GM18520 (cell line): ENCODE measurements at regions not wholly inside any gene's neighbourhood (a gene's known extent, or its start where the extent isn't known, plus 50 kb on each side); places are given as distances from the start of the nearest gene placed in this dataset.

Experiments used
- ATAC-seq: cut with Tn5 transposase; IDR thresholded peaks from one replicate; pipeline ENCODE4 v1.9.1; 2021; ENCODE audit not compliant: unreplicated experiment

DNA sequence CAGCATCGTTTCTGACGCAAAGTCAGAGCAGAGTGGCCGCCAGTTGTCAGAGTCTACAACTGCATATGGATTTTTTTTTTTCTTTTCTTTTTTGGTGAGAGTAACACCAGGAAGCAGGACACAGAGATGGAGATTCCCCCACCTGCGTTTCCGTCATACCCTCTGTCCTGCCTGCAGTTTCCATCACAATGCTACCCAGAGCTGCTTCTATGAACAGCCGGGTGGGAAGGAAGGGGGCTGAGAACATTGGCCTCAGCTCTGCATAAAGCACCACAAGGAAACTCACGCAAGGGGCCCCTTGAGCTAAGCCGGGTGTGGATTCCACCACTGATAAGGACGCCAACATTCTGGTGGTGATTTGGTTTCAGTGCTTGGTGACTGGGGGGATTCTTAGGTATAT lies 183.5 kb upstream of the AFDN start:
- ATAC-seq, result no peak

DNA sequence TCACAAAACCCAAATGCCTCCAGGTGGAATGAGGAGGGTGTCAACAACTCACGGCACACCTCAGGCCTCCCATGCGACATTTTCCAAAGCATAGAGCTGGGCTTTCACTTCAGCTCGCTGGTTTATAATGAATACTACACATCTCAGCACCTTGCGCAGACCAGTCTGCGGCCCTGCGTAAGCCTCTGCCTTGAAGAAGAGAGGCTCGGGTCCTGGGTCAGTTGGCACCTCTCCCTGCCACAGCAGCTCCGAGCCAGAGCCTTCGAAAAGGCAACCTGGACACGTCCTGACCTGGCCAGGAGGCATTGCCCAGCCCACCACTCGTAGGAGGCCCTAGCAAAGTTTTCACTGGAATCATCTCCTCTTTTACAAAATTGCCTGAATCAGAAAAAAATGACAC lies 183.0 kb upstream of the AFDN start:
- no peak for ATAC-seq

DNA sequence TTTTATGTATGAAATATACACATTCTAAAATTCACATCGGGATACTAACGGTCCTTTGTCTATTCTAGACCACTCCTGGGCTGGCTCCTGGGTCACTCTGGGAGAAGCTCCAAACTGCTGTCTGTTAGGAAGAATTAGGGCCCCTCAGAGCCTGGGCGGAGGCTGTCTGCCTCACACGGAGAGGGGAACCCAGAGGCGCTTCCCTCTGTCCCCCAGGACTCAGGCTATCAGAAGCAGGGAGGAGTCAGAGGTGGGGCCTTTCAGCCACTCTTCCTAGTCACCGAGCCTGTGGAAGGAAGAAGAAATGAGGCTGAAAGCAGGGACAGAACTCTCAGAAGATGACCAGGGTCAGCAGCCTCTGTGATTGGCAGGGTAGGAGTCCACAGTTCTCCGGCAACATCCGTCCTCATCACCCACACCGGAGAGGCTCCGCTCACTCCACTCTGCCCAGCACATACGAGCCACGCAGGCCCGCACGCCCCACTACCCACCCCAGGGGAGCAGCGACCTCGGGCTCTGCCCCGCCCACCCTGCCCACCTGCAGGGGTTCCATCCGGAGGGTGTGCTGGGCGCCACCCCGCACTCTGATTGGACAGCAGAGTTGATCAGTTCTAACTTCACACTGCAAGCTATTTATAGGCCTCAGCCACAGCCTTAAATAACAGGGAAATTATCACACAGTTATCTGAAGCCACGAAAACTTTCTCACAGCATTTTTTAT lies 182.1 kb upstream of the AFDN start:
- ATAC-seq, result no peak

DNA sequence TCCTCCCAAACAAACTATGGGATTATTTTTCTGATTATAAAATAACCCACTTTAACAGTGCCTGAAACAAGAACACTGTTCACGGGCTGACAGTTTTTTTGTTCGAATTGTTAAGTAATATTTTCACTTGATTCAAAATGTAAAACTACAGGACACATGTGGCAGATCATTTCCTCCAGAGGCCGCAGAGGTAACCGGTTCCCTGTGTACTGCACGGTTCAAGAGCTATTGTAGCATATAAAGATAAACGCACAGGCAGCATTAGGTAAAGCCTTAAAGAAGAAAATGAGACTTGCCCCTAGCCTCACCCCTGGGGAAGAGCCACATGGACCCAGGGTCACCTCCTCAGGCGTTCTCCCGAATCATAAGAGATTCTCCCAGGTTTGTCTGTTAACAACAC lies 181.3 kb upstream of the AFDN start:
- no peak for ATAC-seq

DNA sequence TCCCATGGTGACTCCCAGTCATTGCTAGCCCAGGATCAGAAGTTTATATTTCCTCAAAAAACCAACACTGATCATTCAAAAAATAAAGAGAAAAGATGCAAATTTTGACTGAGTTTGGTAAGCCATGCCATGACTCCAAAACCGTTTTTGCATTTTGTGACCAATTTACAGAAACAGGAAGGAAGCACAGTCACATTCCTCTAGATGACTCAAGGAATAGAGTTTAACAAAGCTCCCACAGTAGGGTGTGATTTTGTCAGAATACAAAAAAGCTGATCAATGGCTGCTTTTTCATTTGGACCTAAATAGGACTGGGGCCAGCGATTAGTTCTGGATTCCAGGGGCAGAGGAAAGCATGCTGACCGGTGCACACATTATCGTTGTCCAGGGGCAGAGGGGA lies 179.4 kb upstream of the AFDN start:
- no peak for ATAC-seq

DNA sequence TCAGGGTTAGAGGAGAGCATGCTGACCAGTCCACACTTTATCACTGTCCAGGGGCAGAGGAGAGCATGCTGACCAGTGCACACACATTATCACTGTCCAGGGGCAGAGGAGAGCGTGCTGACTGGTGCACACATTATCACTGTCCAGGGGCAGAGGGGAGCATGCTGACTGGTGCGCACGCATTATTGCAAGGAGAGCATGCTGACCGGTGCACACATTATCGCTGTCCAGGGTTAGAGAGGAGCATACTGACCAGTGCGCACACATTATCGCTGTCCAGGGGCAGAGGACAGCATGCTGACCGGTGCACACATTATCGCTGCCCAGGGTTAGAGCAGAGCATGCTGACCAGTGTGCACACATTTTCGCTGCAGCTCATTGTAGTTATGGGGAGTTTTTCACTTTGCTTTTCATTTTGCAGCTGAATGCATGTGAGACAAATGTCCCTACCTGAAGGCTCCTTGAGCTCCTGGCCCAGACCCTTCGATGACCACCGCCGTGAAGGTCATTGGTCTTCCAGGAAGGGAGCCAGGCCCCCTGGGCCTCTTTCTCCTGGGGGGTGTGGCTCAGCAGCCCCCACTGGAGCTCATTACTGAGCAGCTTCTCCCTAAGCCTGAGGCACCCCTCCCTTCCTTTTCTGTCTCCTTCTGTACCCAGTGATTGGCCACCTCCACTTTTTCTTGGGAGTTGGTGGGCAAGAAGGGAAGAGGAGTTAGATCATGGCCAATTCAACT lies 178.8 kb upstream of the AFDN start:
- no peak for ATAC-seq

DNA sequence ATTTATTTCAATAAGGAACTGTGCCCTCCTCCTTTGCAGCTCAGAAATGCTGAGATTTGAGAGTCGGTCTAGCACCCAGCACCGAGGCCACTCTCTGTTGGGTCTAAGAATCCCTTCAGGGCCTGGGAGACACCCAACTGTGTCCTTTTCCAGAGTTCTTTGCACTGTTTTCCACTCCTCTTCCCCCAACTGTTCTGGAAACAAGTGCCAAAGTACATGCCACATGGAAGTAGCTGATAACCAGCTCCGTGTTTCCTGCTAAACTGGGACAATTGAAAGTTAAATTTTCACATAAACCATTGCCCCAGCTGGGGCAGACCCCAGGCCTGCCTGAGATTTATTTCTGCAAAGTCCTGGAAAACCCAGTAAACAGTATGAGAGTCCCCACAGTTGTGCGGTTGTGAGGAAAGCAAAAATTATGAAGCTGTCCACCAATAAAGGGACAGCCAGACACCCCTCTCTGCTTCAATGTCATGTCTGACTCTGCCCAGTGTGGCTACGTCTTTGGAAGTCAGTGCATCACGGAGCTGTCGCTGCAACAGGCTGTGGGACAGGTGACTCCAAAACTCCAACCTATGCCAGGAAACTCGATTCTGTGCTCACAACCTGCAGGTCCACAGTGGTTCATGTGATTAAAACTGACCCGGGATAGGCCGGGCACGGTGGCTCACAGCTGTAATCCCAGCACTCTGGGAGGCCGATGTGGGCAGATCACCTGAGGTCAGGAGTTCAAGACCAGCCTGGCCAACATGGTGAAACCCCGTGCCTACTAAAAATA lies 178.0 kb upstream of the AFDN start:
- no peak for ATAC-seq

DNA sequence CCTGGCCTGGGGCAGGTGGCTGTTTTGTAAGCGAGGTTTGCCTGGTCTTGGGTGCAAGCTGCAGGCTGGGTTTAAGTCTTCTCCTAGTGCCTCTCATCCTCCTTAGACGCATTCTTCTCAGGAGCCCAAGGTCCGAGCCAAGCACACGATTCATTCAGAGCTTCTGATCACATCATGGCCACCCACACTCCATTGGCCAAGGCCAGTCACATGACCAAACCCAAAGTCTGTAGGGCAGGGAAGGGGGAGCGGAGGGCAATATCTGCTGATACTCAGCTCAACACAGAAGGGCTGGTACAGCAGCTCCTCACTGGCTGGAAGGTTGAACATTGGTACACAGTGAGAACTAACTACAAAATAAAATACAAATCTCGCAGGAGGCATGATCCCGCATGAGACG lies 177.2 kb upstream of the AFDN start:
- ATAC-seq, result no peak

DNA sequence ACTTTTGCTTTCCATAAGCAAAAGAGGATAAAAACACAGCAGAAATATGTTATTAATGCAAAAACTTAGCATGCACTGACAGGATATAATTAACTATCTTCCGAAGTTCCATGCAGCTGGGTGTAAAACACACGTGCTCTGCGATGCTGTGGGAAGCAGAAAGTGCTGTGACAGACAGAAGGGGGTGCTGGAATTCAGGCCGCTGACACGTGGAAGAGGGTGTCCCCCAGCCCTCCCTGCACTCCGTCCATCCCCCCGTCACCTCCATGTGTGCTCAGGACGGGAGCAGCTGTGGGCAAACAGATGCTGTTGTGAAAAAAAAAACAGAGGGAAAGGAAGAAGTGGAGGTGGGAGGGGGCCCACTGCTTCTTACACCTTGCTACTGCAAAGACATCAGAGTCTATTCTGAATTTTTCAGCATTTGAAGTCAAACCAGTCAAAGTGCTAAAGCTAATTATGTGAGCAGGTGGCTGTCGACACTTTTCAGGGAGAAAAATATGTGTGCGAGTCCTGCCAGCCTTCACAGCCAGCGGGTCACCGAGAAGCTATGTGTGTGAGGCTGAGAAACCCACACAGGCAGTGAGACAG lies 175.9 kb upstream of the AFDN start:
- ATAC-seq, result no peak

DNA sequence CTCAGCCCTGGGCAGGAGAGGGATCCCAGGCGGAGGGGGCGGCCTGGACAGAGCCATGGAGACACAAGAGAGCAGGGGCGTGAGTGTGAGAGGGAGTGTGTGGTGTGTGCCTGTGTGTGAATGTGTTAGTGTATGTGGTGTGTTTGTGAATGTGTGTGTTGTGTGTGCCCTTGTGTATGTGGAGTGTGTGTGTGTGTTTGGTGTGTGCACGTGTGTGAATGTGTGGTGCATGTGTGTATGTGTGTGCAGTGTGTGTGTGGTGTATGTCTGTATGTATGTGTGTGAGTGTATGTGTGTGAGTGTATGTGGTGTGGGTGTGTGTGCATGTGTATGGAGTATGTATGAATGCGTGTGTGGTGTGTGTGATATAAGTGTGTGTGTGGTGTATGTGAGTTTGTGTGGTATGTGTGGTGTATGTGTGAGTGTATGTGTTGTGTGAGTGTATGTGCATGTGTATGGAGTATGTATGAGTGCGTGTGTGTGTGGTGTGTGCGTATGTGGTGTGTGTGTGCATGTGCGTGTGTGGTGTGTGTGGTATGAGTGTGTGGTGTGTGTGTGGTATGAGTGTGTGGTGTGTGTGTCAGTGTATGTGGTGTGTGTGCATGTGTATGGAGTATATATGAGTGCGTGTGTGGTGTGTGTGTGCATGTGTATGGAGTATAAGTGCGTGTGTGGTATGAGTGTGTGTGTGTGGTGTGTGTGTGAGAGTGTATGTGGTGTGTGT lies 175.2 kb upstream of the AFDN start:
- ATAC-seq, result no peak

DNA sequence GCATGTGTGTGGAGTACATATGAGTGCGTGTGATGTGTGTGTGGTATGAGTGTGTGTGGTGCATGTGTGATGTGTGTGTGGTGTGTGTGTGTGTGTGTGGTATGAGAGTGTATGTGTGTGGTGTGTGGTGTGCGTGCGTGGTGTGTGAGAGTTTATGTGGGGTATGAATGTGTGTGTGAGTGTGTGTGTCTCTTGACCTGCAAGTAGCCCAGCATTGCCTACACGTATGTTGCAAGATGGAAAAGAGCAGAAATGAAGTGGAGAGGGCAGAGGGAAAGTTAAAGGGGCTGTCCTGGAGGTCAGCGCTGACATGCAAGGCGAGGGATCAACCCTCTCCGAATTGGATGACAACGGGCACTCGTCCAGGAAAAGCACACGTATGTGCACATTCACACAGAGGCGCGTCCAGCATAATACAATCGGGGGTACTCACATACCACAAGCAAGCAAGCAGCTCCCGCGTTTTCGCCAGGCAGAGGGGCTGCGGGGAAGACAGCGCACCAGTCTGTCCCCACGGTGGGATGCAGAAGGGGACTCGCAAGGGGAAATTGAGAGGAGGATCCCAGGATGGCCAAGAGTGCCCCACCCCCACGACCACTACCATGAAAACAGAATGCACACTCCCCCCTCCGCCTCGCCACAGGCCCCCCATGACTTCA lies 174.5 kb upstream of the AFDN start:
- no peak for ATAC-seq

DNA sequence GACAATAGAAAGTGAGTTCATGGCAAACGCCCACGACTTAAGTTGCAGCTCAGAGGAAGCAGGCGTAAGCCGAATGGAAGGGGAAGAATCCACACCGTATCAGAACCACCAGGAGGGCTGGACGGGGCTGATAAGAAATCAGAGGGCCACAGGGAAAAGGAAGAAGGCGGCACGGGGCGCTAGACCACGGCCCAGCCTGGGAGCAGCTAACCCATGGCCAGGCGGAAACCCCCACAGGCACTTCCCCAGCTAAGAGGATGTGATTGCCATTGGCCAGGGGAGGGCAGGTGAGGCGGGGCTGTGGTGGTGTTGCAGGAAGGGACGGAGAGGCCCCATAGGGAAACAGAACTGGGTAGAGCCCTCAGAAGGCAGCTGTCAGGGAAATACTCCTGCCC lies 174.0 kb upstream of the AFDN start:
- ATAC-seq, result no peak

DNA sequence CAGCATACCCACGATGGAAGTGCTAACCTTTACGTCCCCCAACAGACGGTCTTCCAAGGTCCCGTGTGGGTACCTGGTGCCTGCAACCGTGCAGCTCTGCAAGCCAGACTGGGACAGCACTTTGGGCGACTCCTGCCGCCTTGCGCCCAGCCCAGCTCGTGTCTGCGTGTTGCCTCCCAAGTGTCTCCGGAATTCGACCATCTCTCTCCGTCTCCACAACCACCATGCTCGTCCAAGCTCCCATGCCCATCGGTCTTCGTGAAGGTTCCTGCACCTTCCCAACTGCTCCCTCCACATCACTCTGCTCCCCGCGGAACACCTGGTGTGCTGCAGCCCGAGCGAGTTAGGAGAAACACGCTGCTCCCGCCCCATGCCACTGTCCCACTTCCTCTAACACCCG lies 173.2 kb upstream of the AFDN start:
- no peak for ATAC-seq

DNA sequence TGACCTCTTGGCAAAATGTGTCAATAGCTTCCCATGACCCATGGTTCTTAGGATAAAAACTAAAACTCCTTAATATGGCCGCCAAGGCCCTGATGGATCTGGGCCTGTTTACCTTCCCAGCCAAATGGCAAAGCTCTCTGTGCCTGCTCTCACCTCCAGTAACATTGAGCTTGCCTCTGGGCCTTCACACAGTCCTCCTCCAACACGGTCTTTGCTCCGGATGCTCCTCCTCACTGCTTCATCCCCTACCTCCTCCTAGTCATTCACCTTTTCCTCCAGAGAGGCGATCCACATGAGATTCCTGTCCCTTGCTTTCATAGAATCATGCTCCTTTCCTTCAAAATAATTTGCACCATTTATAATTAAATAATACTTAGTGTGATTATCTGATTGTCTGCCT lies 172.3 kb upstream of the AFDN start:
- no peak for ATAC-seq

DNA sequence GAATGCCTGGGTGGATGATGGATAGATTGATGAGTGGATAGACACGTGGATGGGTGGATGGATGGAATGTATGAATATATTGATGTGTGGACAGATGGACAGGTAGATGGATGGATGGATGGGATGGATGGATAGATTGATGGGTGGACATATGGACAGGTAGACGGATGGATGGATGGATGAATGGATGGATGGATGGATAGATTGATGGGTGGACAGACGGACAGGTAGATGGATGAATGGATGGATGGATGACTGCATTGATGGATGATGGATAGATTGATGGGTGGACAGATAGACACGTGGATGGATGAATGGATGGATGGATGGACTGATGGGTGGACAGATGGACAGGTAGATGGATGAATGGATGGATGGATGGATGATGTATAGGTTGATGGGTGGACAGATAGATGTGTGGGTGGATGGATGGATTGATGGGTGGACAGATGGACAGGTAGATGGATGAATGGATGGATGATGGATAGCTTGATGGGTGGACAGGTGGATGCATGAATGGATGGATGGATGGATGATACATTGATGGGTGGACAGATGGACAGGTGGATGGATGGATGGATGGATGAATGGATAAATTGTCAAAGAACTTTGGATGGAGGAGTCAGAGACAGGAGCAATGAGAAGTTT lies 171.4 kb upstream of the AFDN start:
- no peak for ATAC-seq

DNA sequence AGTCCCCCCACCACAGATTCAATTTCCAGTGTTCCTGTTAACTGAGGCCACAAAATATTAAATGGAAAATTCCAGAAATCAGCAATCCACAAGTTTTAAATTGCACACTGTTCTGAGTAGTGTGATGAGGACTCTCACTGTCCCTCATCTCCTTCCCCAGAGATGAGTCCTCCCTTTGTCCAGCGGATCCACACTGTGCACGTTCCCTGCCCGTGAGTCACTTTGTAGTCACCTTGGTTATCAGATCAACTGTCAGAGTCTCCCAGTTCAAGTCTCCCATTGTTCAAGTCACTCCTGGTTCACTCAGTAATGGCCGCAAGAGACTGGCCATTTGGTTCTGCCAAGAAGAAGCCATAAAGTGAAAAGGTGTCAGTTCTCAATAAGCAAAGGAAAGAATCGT lies 168.6 kb upstream of the AFDN start:
- no peak for ATAC-seq

DNA sequence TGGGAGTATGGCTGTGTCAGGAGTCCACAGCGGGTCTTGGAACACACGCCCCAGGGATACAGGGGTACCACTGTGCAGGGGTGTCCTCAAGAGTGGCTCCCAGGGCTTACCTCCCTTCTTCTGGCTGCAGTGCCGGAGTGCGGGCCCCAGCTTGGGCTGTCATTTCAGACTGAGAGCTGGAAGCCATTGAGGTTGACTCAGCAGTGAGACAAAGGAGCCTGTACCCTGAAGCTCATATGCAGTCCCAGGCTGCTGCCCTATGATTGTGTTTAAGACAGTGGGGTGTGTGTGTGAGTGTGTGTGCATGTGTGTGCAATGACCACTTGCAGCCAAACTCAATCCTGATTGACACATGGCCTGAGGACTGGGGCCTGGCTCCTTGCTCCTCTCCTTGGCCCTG lies 167.7 kb upstream of the AFDN start:
- ATAC-seq, result no peak

DNA sequence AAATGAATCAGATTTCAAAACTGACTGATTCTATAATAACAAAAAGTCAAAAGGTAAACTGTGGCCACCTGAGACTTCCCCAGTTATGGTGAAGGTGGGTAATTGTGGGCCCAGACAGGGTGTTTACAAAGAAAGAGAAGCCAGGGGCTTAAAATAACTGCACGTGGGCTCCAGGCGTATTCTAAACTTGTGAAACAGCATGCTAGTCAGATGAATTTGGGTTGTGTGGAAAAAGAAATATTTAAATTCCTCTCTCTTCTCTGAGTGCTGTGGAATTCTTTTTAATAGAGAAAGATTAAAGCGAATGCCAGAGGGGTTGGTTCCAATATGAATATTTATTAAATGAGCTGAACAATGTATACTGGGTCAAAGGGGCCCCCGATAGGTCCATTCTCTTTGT lies 166.3 kb upstream of the AFDN start:
- no peak for ATAC-seq

DNA sequence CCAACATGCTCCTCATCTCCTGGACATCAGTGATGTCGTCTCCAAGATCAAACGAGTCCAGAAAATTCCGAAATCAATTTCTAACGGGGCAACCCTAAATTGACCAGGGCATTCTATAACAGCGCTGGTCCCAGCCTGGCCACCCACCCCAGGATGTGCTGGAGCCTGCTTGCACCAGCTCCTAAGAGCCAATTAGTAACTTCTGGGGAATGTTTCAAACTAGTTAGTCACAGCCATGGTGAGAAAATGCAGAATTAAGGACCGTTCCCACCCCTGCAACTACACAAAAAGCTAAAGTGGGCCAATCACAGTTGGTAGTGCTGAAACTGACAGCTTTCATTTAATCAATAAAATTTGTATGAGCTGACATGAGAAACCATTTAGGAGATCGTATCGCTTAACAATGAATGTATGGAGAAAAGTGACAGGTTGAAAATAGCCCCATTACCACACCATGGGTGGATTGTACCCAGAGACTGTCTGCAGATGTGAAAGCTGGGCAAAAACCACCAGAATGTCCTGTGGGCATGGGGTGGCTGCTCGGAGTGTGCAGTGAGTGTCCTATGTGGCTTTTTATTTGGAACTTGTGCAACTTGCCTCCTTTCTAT lies 165.7 kb upstream of the AFDN start:
- ATAC-seq, result no peak
